HEK293 (cell line): ENCODE measurements at regions not wholly inside any gene's neighbourhood (a gene's known extent, or its start where the extent isn't known, plus 50 kb on each side); places are given as distances from the start of the nearest gene placed in this dataset.

Source experiments
- CTCF ChIA-PET: fragments of 350-600 bp; formaldehyde crosslinking; extraction: SDS; loops from one replicate; lab custom pipeline; 2021; ENCODE audit warnings: antibody characterized with exemption; lab: Yijun Ruan, JAX
- POLR2A ChIA-PET: fragments of 300-600 bp; formaldehyde crosslinking; extraction: SDS; loops from one replicate; lab custom pipeline; 2020; ENCODE audit warnings: antibody characterized with exemption, inconsistent platforms; lab: Yijun Ruan, JAX
- H3K27ac ChIP-seq: fragments of 200-500 bp; sonication (Bioruptor generic); 2 replicates; pipeline ENCODE4 v1.5.1; 2014; ENCODE audit warnings: low read depth, low read length, control low read depth, inconsistent platforms; ENCODE audit errors: extremely low read depth
- H3K36me3 ChIP-seq, 2 experiments: fragments of 200-500 bp in 1 of 2; sonication (Bioruptor generic) in 1 of 2; 1 replicate in 1 of 2; 2 replicates in 1 of 2; pipeline ENCODE4 v1.5.1; 2014 to 2017; ENCODE audit warnings: inconsistent platforms in 2 of 2, low read length in 2 of 2; ENCODE audit not compliant: control insufficient read depth in 2 of 2, insufficient read depth in 1 of 2
- H3K4me1 ChIP-seq: fragments of 200-500 bp; sonication (Bioruptor generic); 2 replicates; pipeline ENCODE4 v1.5.1; 2014; ENCODE audit warnings: mild to moderate bottlenecking, low read length, inconsistent platforms; ENCODE audit not compliant: control insufficient read depth, insufficient read depth
- H3K4me3 ChIP-seq: 2 replicates; pipeline ENCODE4 v1.5.1; 2011; ENCODE audit warnings: low read depth, mild to moderate bottlenecking, control low read depth, low read length, moderate library complexity
- H3K9me3 ChIP-seq: fragments of 200-500 bp; sonication (Bioruptor generic); 2 replicates; pipeline ENCODE4 v1.5.1; 2014; ENCODE audit warnings: low read depth, low read length, inconsistent platforms; ENCODE audit not compliant: control insufficient read depth, insufficient read depth
- GLIS1 ChIP-seq: fragments of 450-650 bp; formaldehyde crosslinking; IDR thresholded peaks from 2 replicates; pipeline ENCODE4 v1.5.1; 2016; ENCODE audit warnings: missing biosample characterization, missing genetic modification characterization
- GLIS2 ChIP-seq: fragments of 450-650 bp; formaldehyde crosslinking; IDR thresholded peaks from 2 replicates; pipeline ENCODE4 v1.5.1; 2016; ENCODE audit warnings: missing biosample characterization, missing genetic modification characterization
- KLF16 ChIP-seq: fragments of 450-650 bp; formaldehyde crosslinking; IDR thresholded peaks from 2 replicates; pipeline ENCODE4 v1.5.1; 2017; ENCODE audit warnings: missing biosample characterization, missing genetic modification characterization
- OSR2 ChIP-seq: fragments of 450-650 bp; formaldehyde crosslinking; IDR thresholded peaks from 2 replicates; pipeline ENCODE4 v1.5.1; 2016; ENCODE audit warnings: missing biosample characterization, missing genetic modification characterization
- PRDM1 ChIP-seq: fragments of 450-650 bp; formaldehyde crosslinking; IDR thresholded peaks from 2 replicates; pipeline ENCODE4; 2016; ENCODE audit warnings: missing biosample characterization, missing genetic modification characterization
- ZNF114 ChIP-seq: fragments of 450-650 bp; formaldehyde crosslinking; IDR thresholded peaks from 2 replicates; pipeline ENCODE4 v1.5.0; 2017; ENCODE audit warnings: missing biosample characterization, missing genetic modification characterization
- ZNF19 ChIP-seq: fragments of 450-650 bp; formaldehyde crosslinking; IDR thresholded peaks from 2 replicates; pipeline ENCODE4; 2016; ENCODE audit warnings: missing biosample characterization, missing genetic modification characterization, low read depth
- ZNF2 ChIP-seq: fragments of 450-650 bp; formaldehyde crosslinking; IDR thresholded peaks from 2 replicates; pipeline ENCODE4 v1.5.1; 2016; ENCODE audit warnings: missing biosample characterization, missing genetic modification characterization
- ZNF23 ChIP-seq: fragments of 450-650 bp; formaldehyde crosslinking; IDR thresholded peaks from 2 replicates; pipeline ENCODE4 v1.5.1; 2016; ENCODE audit warnings: missing biosample characterization, missing genetic modification characterization, borderline replicate concordance
- ZNF239 ChIP-seq: fragments of 450-650 bp; formaldehyde crosslinking; IDR thresholded peaks from 2 replicates; pipeline ENCODE4 v1.5.1; 2016; ENCODE audit warnings: missing biosample characterization, missing genetic modification characterization
- ZNF302 ChIP-seq: fragments of 450-650 bp; formaldehyde crosslinking; IDR thresholded peaks from 2 replicates; pipeline ENCODE4 v1.5.1; 2016; ENCODE audit warnings: missing biosample characterization, missing genetic modification characterization, low read depth
- ZNF311 ChIP-seq: fragments of 450-650 bp; formaldehyde crosslinking; IDR thresholded peaks from 2 replicates; pipeline ENCODE4 v1.5.1; 2017; ENCODE audit warnings: missing biosample characterization, missing genetic modification characterization, borderline replicate concordance
- ZNF366 ChIP-seq: fragments of 450-650 bp; formaldehyde crosslinking; conservative IDR thresholded peaks from 2 replicates; pipeline ENCODE4 v1.5.1; 2016; ENCODE audit warnings: missing biosample characterization, missing genetic modification characterization
- ZNF37A ChIP-seq: fragments of 450-650 bp; IDR thresholded peaks from 2 replicates; pipeline ENCODE4 v1.5.1; 2018; ENCODE audit warnings: missing biosample characterization, missing genetic modification characterization
- ZNF433 ChIP-seq: fragments of 450-650 bp; formaldehyde crosslinking; IDR thresholded peaks from 2 replicates; pipeline ENCODE4 v1.5.1; 2016; ENCODE audit warnings: missing biosample characterization, missing genetic modification characterization, low read depth
- ZNF514 ChIP-seq: fragments of 450-650 bp; formaldehyde crosslinking; IDR thresholded peaks from 2 replicates; pipeline ENCODE4 v1.5.1; 2016; ENCODE audit warnings: missing biosample characterization, missing genetic modification characterization
- ZNF518A ChIP-seq: fragments of 450-650 bp; formaldehyde crosslinking; conservative IDR thresholded peaks from 2 replicates; pipeline ENCODE4 v1.5.1; 2016; ENCODE audit warnings: low read depth, missing biosample characterization, missing genetic modification characterization
- ZNF521 ChIP-seq: fragments of 450-650 bp; formaldehyde crosslinking; IDR thresholded peaks from 2 replicates; pipeline ENCODE4 v1.5.1; 2017; ENCODE audit warnings: missing biosample characterization, mild to moderate bottlenecking, missing genetic modification characterization
- ZNF610 ChIP-seq: fragments of 450-650 bp; formaldehyde crosslinking; IDR thresholded peaks from 2 replicates; pipeline ENCODE4 v1.5.1; 2016; ENCODE audit warnings: missing biosample characterization, missing genetic modification characterization, borderline replicate concordance
- ZNF639 ChIP-seq: fragments of 450-650 bp; formaldehyde crosslinking; IDR thresholded peaks from 2 replicates; pipeline ENCODE4 v1.5.1; 2016; ENCODE audit warnings: missing biosample characterization, missing genetic modification characterization
- ZNF701 ChIP-seq: fragments of 450-650 bp; formaldehyde crosslinking; IDR thresholded peaks from 2 replicates; pipeline ENCODE4 v1.5.1; 2016; ENCODE audit warnings: missing biosample characterization, missing genetic modification characterization
- ZNF776 ChIP-seq: fragments of 450-650 bp; formaldehyde crosslinking; IDR thresholded peaks from 2 replicates; pipeline ENCODE4 v1.5.0; 2017; ENCODE audit warnings: missing biosample characterization, missing genetic modification characterization, borderline replicate concordance
- ZNF792 ChIP-seq: fragments of 450-650 bp; formaldehyde crosslinking; IDR thresholded peaks from 2 replicates; pipeline ENCODE4 v1.5.1; 2016; ENCODE audit warnings: missing biosample characterization, missing genetic modification characterization
- ZNF837 ChIP-seq: fragments of 450-650 bp; formaldehyde crosslinking; IDR thresholded peaks from 2 replicates; pipeline ENCODE4 v1.5.1; 2016; ENCODE audit warnings: missing biosample characterization, missing genetic modification characterization
- ZSCAN18 ChIP-seq: fragments of 450-650 bp; formaldehyde crosslinking; IDR thresholded peaks from 2 replicates; pipeline ENCODE4 v1.5.1; 2016; ENCODE audit warnings: missing biosample characterization, missing genetic modification characterization
- TF ChIP-seq, protein P1 (sequence below): fragments of 450-650 bp; formaldehyde crosslinking; IDR thresholded peaks from 2 replicates; pipeline ENCODE4 v1.5.0; 2017; ENCODE audit warnings: missing biosample characterization, missing genetic modification characterization, borderline replicate concordance

DNA sequence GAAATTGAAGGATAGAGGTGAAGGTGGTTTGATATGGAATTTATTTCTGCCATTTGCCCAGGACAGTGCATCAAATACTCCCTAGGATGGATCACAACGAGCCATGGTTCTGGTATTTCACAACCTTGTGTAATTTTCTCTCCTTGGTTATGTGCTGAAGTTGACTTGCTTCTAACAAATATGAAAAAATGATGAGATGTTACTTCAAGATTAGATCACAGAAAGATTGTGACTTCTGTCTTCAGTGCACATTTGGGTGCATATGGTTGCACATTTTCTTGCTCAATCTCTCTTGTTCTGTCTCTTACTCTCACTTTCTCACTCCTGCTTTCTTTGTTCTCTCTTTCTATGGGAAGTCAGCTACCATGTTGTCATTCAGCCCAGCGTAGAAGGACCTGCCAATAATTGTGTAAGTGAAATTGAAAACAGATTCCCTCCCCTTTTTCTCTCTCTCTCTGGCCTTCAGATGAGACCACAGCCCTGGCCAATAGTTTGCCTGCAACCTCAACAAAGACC lies 104.6 kb upstream of the RMDN2 start:
- no peaks in the 10 kb centered on the region for H3K36me3 ChIP-seq
- TF ChIP-seq ZNF792 (no peak), GLIS2 (tag by site-specific recombination) (no peak), ZNF776 (tag by site-specific recombination) (no peak), ZNF837 (tag by site-specific recombination) (no peak), ZNF2 (tag by site-specific recombination) (no peak), PRDM1 (tag by site-specific recombination) (peak; percentile 52; the same call in 1 of the 2 replicates)
- CTCF ChIA-PET, result no interaction called here
- H3K4me1 ChIP-seq, result no peaks in the 10 kb centered on the region
- H3K27ac ChIP-seq, result no peak overlapping the region
- H3K4me3 ChIP-seq, result no peak overlapping the region
- H3K9me3 ChIP-seq, result no peaks in the 10 kb centered on the region
- POLR2A ChIA-PET, result no interaction called here

- ChIA-PET POLR2A (no interaction called here), CTCF (interaction anchor here (0.7 kb wide), 1 partner anchor 47 kb away, joined by 3 read pairs; no protein-coding TSS in a partner anchor)
- Histone ChIP-seq H3K4me3 (no peak overlapping the region), H3K27ac (no peak overlapping the region), H3K4me1 (peaks cover 11% of the 10 kb centered on the region), H3K9me3 (no peaks in the 10 kb centered on the region), H3K36me3 (no peaks in the 10 kb centered on the region)
- TF ChIP-seq ZNF514 (no peak), ZNF19 (tag by site-specific recombination) (no peak), ZNF366 (no peak), OSR2 (tag by site-specific recombination) (no peak), ZNF114 (no peak), ZNF639 (tag by site-specific recombination) (no peak), ZNF23 (no peak), GLIS1 (no peak), ZSCAN18 (tag by site-specific recombination) (no peak), ZNF521 (no peak), ZNF302 (tag by site-specific recombination) (no peak), ZNF239 (tag by site-specific recombination) (no peak), ZNF701 (tag by site-specific recombination) (no peak), ZNF37A (tag by site-specific recombination) (no peak), ZNF433 (no peak), ZNF518A (tag by site-specific recombination) (no peak), KLF16 (tag by site-specific recombination) (no peak), ZNF311 (tag by site-specific recombination) (no peak), ZNF610 (tag by site-specific recombination) (no peak)
- TF ChIP-seq, protein P1, sequence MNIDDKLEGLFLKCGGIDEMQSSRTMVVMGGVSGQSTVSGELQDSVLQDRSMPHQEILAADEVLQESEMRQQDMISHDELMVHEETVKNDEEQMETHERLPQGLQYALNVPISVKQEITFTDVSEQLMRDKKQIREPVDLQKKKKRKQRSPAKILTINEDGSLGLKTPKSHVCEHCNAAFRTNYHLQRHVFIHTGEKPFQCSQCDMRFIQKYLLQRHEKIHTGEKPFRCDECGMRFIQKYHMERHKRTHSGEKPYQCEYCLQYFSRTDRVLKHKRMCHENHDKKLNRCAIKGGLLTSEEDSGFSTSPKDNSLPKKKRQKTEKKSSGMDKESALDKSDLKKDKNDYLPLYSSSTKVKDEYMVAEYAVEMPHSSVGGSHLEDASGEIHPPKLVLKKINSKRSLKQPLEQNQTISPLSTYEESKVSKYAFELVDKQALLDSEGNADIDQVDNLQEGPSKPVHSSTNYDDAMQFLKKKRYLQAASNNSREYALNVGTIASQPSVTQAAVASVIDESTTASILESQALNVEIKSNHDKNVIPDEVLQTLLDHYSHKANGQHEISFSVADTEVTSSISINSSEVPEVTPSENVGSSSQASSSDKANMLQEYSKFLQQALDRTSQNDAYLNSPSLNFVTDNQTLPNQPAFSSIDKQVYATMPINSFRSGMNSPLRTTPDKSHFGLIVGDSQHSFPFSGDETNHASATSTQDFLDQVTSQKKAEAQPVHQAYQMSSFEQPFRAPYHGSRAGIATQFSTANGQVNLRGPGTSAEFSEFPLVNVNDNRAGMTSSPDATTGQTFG (tag by site-specific recombination), result no peak
- TF ChIP-seq, all 188 proteins: peak for 0
These were observed 99.5 kb upstream of the RMDN2 start for GRCh38 chr2:37825586-37825985.
